ENCODE measurements at regions not wholly inside any gene's neighbourhood (a gene's known extent, or its start where the extent isn't known, plus 50 kb on each side); places are given as distances from the start of the nearest gene placed in this dataset.

- TF ChIP-seq POLR2A (IDR thresholded peaks at IDR 0.05; ENCODE audit: low read depth, low read length) (no peak), POLR2AphosphoS5 (IDR thresholded peaks at IDR 0.05; ENCODE audit: low read depth, low read length) (no peak)
Observed at GRCh38 chr2:45255563-45255962, 246.3 kb upstream of the SIX2 start.
